HL-60 (cell line): ENCODE measurements at regions not wholly inside any gene's neighbourhood (a gene's known extent, or its start where the extent isn't known, plus 50 kb on each side); places are given as distances from the start of the nearest gene placed in this dataset.
"Not testable (repeated sequence)": the region's sequence is repeated elsewhere in the genome, so short reads cannot be mapped to it uniquely, and the experiment has no call there.

ENCODE experiments used
- DNase-seq, 2 experiments: peaks; one replicate each; pipeline ENCODE4 v3.0.0-alpha.2; 2010 to 2020; ENCODE audit warnings: low read depth in 1 of 2, low spot score in 1 of 2
- H3K27ac ChIP-seq: fragments of 250-450 bp; sonication (Bioruptor Pico); replicated peaks from 2 replicates; pipeline ENCODE4 v1.5.1; 2020; ENCODE audit warnings: mild to moderate bottlenecking, moderate library complexity
- H3K27me3 ChIP-seq: fragments of 250-450 bp; sonication (Bioruptor Pico); 2 replicates; pipeline ENCODE4 v1.5.1; 2021; ENCODE audit warnings: mild to moderate bottlenecking, moderate library complexity; ENCODE audit not compliant: insufficient read depth, poor library complexity, severe bottlenecking
- H3K4me3 ChIP-seq: replicated peaks from 2 replicates; pipeline ENCODE4 v1.5.1; 2011; ENCODE audit warnings: mild to moderate bottlenecking, control low read depth, low read length; ENCODE audit not compliant: insufficient read depth
- GABPA ChIP-seq: IDR thresholded peaks from 2 replicates; pipeline ENCODE4 v1.6.1; 2012; ENCODE audit warnings: low read depth
- POLR2AphosphoS5 ChIP-seq: IDR thresholded peaks from 2 replicates; pipeline ENCODE4 v1.6.1; 2012; ENCODE audit warnings: low read depth
- SPI1 ChIP-seq: IDR thresholded peaks from 2 replicates; pipeline ENCODE4 v1.6.1; 2012; ENCODE audit warnings: low read depth, mild to moderate bottlenecking, borderline replicate concordance
- TF ChIP-seq, protein P1 (sequence below): IDR thresholded peaks from one replicate; pipeline ENCODE4 v1.5.1; 2011; ENCODE audit warnings: low read length, control low read depth, inconsistent platforms; ENCODE audit not compliant: insufficient read depth
- TF ChIP-seq, protein P2 (sequence below): IDR thresholded peaks from 2 replicates; pipeline ENCODE4 v1.6.1; 2012; ENCODE audit warnings: low read depth; ENCODE audit not compliant: insufficient replicate concordance

DNA sequence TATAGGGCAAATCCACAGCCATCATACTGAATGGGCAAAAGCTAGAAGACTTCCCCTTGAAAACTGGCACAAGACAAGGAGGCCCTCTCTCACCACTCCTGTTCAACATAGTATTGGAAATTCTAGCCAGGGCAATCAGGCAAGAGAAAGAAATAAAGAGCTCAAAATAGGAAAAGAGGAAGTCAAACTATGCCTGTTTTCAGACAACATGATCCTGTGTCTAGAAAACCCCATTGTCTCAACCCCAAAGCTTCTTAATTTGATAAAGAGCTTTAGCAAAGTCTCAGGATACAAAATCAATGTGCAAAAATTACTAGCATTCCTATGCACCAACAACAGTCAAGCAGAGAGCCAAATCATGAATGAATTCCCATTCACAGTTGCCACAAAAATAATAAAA is 160.3 kb downstream of the CXXC4 start:
- no peak overlapping the region for H3K27ac ChIP-seq
- no peak for DNase-seq
- no peak overlapping the region for H3K4me3 ChIP-seq
- peak; percentile 80 for TF ChIP-seq SPI1
- TF ChIP-seq, protein P1, sequence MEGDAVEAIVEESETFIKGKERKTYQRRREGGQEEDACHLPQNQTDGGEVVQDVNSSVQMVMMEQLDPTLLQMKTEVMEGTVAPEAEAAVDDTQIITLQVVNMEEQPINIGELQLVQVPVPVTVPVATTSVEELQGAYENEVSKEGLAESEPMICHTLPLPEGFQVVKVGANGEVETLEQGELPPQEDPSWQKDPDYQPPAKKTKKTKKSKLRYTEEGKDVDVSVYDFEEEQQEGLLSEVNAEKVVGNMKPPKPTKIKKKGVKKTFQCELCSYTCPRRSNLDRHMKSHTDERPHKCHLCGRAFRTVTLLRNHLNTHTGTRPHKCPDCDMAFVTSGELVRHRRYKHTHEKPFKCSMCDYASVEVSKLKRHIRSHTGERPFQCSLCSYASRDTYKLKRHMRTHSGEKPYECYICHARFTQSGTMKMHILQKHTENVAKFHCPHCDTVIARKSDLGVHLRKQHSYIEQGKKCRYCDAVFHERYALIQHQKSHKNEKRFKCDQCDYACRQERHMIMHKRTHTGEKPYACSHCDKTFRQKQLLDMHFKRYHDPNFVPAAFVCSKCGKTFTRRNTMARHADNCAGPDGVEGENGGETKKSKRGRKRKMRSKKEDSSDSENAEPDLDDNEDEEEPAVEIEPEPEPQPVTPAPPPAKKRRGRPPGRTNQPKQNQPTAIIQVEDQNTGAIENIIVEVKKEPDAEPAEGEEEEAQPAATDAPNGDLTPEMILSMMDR, result no peak
- no peaks in the 10 kb centered on the region for H3K27me3 ChIP-seq

DNA sequence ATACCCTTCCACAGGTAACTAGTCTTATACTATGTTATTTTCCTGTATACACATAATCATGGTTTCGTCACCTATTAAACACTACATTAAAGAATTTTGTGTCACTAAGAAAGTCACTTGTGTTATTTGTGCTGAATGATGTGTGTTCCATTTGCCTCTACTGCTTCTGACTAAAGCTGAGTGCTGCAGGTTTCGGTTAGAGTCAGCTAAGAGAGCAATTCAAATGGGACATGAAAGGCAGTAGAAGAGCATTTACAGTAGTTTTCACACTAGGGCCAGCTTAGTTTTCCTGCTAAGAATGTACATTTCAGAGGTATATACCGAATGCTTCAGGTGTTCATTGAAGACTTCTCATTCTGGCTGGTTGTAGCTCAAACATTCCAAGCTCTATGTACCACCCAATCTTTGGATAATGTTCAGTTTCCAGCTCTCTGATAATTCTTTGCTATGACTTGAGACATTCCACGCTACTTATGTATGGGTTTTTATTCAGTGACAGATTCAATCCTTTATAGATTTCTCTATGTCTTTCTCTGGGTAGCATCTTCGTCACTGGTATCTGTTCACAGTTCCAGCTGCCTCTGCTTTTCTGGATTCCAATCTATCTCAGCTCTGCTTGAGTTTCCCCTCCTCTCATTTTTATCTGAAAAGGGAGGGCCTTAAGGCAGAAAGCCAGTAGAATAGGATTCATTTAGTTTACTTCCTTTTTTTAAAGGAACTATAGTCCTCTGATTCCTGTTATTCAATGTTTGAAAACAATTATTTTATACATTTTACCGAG is 164.4 kb downstream of the CXXC4 start:
- Histone ChIP-seq H3K27me3 (no peaks in the 10 kb centered on the region), H3K27ac (no peak overlapping the region), H3K4me3 (no peak overlapping the region)
- TF ChIP-seq POLR2AphosphoS5 (no peak), SPI1 (no peak), GABPA (no peak)
- TF ChIP-seq, protein P1, result no peak
- TF ChIP-seq, protein P2, sequence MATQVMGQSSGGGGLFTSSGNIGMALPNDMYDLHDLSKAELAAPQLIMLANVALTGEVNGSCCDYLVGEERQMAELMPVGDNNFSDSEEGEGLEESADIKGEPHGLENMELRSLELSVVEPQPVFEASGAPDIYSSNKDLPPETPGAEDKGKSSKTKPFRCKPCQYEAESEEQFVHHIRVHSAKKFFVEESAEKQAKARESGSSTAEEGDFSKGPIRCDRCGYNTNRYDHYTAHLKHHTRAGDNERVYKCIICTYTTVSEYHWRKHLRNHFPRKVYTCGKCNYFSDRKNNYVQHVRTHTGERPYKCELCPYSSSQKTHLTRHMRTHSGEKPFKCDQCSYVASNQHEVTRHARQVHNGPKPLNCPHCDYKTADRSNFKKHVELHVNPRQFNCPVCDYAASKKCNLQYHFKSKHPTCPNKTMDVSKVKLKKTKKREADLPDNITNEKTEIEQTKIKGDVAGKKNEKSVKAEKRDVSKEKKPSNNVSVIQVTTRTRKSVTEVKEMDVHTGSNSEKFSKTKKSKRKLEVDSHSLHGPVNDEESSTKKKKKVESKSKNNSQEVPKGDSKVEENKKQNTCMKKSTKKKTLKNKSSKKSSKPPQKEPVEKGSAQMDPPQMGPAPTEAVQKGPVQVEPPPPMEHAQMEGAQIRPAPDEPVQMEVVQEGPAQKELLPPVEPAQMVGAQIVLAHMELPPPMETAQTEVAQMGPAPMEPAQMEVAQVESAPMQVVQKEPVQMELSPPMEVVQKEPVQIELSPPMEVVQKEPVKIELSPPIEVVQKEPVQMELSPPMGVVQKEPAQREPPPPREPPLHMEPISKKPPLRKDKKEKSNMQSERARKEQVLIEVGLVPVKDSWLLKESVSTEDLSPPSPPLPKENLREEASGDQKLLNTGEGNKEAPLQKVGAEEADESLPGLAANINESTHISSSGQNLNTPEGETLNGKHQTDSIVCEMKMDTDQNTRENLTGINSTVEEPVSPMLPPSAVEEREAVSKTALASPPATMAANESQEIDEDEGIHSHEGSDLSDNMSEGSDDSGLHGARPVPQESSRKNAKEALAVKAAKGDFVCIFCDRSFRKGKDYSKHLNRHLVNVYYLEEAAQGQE, result no peak
- no peak for DNase-seq

DNA sequence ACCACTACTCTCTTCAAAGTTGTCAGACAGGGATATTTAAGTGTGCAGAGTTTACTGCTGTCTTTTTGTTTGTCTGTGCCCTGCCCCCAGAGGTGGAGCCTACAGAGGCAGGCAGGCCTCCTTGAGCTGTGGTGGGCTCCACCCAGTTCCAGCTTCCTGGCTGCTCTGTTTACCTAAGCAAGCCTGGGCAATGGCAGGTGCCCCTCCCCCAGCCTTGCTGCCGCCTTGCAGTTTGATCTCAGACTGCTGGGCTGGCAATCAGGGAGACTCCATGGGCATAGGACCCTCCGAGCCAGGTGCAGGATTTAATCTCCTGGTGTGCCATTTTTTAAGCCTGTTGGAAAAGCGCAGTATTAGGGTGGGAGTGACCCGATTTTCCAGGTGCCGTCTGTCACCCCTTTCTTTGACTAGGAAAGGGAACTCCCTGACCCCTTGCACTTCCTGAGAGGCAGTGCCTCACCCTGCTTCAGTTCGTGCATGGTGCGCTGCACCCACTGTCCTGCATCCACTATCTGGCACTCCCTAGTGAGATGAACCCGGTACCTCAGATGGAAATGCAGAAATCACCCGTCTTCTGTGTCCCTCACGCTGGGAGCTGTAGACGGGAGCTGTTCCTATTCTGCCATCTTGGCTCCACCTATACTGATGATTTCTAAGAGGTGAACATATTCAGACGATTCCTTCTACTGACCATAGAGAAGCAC is 167.6 kb downstream of the CXXC4 start:
- not testable (repeated sequence) for H3K27ac ChIP-seq, DNase-seq, H3K27me3 ChIP-seq, H3K4me3 ChIP-seq

DNA sequence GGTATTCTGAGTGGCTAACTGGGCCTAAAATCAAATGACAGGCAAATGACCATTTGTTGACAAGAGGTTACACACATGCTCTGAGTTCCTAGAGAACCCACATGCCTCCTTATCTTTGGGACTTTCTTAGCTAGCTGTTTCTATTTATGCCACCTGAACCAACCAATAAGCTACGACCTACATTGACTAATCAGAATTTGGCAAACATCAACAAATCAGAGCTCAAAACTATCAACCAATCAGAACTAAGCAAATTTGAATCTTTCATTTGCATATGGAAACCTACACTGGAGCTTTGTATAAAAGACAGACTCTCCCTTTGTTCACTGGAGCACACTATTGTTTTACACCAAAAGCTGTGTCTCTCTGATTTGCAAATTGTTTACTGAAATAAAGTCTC is 192.0 kb downstream of the CXXC4 start:
- Histone ChIP-seq H3K27me3 (no peaks in the 10 kb centered on the region), H3K27ac (no peak overlapping the region), H3K4me3 (no peak overlapping the region)
- no peak for DNase-seq
- TF ChIP-seq, protein P2, result no peak
- TF ChIP-seq, protein P1, result no peak
- TF ChIP-seq SPI1, result no peak
- TF ChIP-seq POLR2AphosphoS5, result no peak
- no peak for TF ChIP-seq GABPA
